ENCODE measurements at regions not wholly inside any gene's neighbourhood (a gene's known extent, or its start where the extent isn't known, plus 50 kb on each side); places are given as distances from the start of the nearest gene placed in this dataset.

DNA sequence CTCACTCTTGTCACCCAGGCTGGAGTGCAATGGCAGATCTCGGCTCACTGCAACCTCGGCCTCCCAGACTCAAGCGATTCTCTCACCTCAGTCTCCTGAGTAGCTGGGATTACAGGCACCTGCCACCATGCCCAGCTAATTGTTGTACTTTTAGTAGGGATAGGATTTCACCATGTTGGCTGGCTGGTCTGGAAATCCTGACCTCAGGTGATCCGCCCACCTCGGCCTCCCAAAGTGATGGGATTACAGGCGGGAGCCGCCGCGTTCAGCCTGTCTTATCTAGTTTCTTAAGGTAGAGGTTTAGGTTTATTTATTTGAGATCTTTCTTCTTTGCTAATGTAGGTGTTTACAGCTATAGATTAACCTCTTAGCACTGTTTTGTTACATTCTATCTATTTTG lies 708.8 kb downstream of the ZNF385D start (continued):
- TF ChIP-seq ZNF488 (tag by site-specific recombination; IDR thresholded peaks at IDR 0.05) (no peak), ZNF324 (tag by site-specific recombination; IDR thresholded peaks at IDR 0.05) (no peak)
- TF ChIP-seq, protein P1, sequence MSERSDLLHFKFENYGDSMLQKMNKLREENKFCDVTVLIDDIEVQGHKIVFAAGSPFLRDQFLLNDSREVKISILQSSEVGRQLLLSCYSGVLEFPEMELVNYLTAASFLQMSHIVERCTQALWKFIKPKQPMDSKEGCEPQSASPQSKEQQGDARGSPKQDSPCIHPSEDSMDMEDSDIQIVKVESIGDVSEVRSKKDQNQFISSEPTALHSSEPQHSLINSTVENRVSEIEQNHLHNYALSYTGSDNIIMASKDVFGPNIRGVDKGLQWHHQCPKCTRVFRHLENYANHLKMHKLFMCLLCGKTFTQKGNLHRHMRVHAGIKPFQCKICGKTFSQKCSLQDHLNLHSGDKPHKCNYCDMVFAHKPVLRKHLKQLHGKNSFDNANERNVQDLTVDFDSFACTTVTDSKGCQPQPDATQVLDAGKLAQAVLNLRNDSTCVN (tag by site-specific recombination; optimal IDR thresholded peaks at IDR 0.05): no peak
- TF ChIP-seq, protein P2, sequence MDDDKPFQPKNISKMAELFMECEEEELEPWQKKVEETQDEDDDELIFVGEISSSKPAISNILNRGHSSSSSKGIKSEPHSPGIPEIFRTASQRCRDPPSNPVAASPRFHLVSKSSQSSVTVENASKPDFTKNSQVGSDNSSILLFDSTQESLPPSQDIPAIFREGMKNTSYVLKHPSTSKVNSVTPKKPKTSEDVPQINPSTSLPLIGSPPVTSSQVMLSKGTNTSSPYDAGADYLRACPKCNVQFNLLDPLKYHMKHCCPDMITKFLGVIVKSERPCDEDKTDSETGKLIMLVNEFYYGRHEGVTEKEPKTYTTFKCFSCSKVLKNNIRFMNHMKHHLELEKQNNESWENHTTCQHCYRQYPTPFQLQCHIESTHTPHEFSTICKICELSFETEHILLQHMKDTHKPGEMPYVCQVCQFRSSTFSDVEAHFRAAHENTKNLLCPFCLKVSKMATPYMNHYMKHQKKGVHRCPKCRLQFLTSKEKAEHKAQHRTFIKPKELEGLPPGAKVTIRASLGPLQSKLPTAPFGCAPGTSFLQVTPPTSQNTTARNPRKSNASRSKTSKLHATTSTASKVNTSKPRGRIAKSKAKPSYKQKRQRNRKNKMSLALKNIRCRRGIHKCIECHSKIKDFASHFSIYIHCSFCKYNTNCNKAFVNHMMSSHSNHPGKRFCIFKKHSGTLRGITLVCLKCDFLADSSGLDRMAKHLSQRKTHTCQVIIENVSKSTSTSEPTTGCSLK (tag by site-specific recombination; IDR thresholded peaks at IDR 0.05): no peak

DNA sequence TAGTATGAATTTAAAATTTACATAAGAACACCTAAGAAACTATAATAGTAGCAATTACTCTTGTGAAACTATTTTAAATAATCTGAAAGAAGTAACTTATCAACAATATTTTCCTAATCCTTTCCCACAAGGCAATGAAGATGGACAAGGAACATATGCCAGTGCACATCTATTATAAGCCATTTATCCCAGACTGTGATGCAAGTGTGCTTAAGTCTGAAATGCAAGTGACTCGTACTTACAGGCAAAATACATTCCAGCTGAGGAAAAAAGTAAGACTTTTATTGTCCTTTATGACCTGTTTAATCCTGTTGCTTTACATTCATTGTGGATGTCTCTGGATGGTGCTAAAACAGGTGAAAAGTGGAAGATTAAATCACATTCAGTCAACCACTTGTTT lies 709.4 kb downstream of the ZNF385D start:
- H3K36me3 ChIP-seq (ENCODE audit: control insufficient read depth in 2 of 2, insufficient read depth in 1 of 2, low read length in 2 of 2): no peaks in the 10 kb centered on the region
- TF ChIP-seq ZNF274 (IDR thresholded peaks at IDR 0.05; ENCODE audit: low read length) (no peak), ZNF274 (tag by site-specific recombination; IDR thresholded peaks at IDR 0.05; ENCODE audit: borderline replicate concordance) (no peak), ZNF37A (tag by site-specific recombination; IDR thresholded peaks at IDR 0.05) (no peak), ELK4 (IDR thresholded peaks at IDR 0.05; ENCODE audit: borderline replicate concordance, low read depth, low read length) (no peak), ZNF138 (tag by site-specific recombination; IDR thresholded peaks at IDR 0.05; ENCODE audit: borderline replicate concordance) (no peak), ZNF394 (tag by site-specific recombination; IDR thresholded peaks at IDR 0.05; ENCODE audit: borderline replicate concordance) (no peak), ZNF677 (tag by site-specific recombination; IDR thresholded peaks at IDR 0.05) (no peak), ZNF76 (tag by site-specific recombination; IDR thresholded peaks at IDR 0.05; ENCODE audit: borderline replicate concordance, low read depth) (no peak), OSR2 (tag by site-specific recombination; IDR thresholded peaks at IDR 0.05) (no peak), ZNF146 (tag by site-specific recombination; IDR thresholded peaks at IDR 0.05) (no peak), ZNF654 (tag by site-specific recombination; IDR thresholded peaks at IDR 0.05; ENCODE audit: low read depth) (no peak), ZNF16 (tag by site-specific recombination; IDR thresholded peaks at IDR 0.05; ENCODE audit: low read depth) (no peak)
- TF ChIP-seq, protein P3, sequence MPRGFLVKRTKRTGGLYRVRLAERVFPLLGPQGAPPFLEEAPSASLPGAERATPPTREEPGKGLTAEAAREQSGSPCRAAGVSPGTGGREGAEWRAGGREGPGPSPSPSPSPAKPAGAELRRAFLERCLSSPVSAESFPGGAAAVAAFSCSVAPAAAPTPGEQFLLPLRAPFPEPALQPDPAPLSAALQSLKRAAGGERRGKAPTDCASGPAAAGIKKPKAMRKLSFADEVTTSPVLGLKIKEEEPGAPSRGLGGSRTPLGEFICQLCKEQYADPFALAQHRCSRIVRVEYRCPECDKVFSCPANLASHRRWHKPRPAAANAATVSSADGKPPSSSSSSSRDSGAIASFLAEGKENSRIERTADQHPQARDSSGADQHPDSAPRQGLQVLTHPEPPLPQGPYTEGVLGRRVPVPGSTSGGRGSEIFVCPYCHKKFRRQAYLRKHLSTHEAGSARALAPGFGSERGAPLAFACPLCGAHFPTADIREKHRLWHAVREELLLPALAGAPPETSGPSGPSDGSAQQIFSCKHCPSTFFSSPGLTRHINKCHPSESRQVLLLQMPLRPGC (tag by site-specific recombination; IDR thresholded peaks at IDR 0.05): no peak
- TF ChIP-seq, protein P4, sequence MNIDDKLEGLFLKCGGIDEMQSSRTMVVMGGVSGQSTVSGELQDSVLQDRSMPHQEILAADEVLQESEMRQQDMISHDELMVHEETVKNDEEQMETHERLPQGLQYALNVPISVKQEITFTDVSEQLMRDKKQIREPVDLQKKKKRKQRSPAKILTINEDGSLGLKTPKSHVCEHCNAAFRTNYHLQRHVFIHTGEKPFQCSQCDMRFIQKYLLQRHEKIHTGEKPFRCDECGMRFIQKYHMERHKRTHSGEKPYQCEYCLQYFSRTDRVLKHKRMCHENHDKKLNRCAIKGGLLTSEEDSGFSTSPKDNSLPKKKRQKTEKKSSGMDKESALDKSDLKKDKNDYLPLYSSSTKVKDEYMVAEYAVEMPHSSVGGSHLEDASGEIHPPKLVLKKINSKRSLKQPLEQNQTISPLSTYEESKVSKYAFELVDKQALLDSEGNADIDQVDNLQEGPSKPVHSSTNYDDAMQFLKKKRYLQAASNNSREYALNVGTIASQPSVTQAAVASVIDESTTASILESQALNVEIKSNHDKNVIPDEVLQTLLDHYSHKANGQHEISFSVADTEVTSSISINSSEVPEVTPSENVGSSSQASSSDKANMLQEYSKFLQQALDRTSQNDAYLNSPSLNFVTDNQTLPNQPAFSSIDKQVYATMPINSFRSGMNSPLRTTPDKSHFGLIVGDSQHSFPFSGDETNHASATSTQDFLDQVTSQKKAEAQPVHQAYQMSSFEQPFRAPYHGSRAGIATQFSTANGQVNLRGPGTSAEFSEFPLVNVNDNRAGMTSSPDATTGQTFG (tag by site-specific recombination; IDR thresholded peaks at IDR 0.05; ENCODE audit: borderline replicate concordance): no peak
- TF ChIP-seq, protein P1 (tag by site-specific recombination; optimal IDR thresholded peaks at IDR 0.05): no peak
- TF ChIP-seq, protein P2 (tag by site-specific recombination; IDR thresholded peaks at IDR 0.05): no peak
- no peak overlapping the region for H3K4me3 ChIP-seq (ENCODE audit: low read depth, low read length)
- no peak overlapping the region for H3K27ac ChIP-seq (ENCODE audit: extremely low read depth, low read depth, low read length)
- no peaks in the 10 kb centered on the region for H3K9me3 ChIP-seq (ENCODE audit: control insufficient read depth, insufficient read depth, low read depth, low read length)
- POLR2A ChIA-PET: no interaction called here
- H3K4me1 ChIP-seq (ENCODE audit: control insufficient read depth, insufficient read depth, low read length): no peaks in the 10 kb centered on the region
- CTCF ChIA-PET: no interaction called here
